PC-9 (cell line): ENCODE measurements at regions not wholly inside any gene's neighbourhood (a gene's known extent, or its start where the extent isn't known, plus 50 kb on each side); places are given as distances from the start of the nearest gene placed in this dataset.

Source experiments
- CTCF ChIP-seq: fragments of 200-600 bp; sonication (generic); conservative IDR thresholded peaks from 2 replicates; pipeline ENCODE4 v1.6.1; 2017; ENCODE audit warnings: mixed run types, antibody characterized with exemption, mild to moderate bottlenecking, moderate library complexity
- EZH2 ChIP-seq: fragments of 200-600 bp; sonication (generic); IDR thresholded peaks from 2 replicates; pipeline ENCODE4 v1.8.0; 2017; ENCODE audit warnings: antibody characterized with exemption, low read depth

GRCh38 chr12:90331821-90332220, 623.2 kb downstream of the CCER1 start:
- TF ChIP-seq EZH2, result no peak
- no peak for TF ChIP-seq CTCF
